Kidney tubule cell (primary cell): ENCODE measurements at regions not wholly inside any gene's neighbourhood (a gene's known extent, or its start where the extent isn't known, plus 50 kb on each side); places are given as distances from the start of the nearest gene placed in this dataset.
"Not testable (repeated sequence)": the region's sequence is repeated elsewhere in the genome, so short reads cannot be mapped to it uniquely, and the experiment has no call there.

Source experiments
- DNase-seq: peaks from one replicate; pipeline ENCODE4 v3.0.0-alpha.2; 2018; ENCODE audit warnings: low spot score

DNA sequence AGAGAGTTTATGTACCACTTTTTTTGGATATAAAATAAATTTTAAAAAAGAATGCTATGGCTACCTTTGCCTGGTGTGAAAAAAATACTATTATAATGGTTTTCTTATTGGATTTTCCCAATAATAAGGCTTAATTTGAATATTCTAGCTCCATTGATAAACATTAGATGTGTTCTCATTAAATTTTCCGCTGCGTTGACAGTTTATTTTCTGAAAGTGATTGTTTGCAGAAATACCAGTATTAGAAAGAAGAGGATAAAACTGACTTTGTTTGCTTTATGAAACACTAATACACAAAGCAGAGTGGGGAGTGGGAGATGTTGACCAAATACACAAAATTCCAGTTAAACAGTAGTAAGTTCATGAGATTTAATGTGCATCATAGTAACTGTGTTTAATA lies 433.3 kb upstream of the TMEFF2 start:
- no peak for DNase-seq

- no peak for DNase-seq
Observed at GRCh38 chr2:192615105-192615504, 420.4 kb upstream of the TMEFF2 start.

DNA sequence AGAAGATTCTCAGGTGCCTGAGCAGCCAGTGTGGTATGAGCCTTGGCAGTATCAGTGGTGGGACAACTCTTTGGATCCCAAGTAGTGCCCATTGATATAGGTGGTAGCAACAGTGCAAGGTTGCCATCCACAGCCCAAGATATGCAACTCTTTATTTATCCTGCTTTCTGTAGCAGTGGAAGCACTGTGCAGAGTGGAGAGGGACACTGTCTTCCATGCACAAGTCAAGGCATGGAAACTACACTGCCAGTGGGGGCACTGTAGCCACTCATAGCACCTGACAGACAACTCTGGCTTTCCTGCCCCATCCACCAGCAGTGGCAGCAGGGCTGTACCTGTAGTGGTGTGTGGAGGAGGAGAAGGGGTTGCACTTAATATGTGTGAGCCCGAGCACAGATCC lies 409.6 kb upstream of the TMEFF2 start:
- DNase-seq = no peak

DNA sequence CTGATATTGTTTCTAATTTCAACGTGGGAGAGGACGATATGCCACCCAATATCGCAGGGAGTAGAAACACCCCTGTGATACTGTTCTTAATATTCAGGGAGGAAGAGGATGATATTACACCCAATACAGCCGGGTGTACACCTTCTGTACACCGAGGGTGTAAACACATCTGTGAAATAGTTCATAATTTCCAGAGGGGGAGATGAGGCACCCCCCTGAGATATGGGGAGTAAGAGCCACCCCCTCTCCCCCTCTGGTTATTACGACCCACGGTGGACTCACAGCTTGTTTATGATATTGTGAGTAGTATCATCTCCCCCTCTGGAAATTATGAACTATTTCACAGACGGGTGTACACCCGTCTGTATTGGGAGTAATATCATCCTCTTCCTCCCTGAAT lies 403.9 kb upstream of the TMEFF2 start:
- not testable (repeated sequence) for DNase-seq

DNA sequence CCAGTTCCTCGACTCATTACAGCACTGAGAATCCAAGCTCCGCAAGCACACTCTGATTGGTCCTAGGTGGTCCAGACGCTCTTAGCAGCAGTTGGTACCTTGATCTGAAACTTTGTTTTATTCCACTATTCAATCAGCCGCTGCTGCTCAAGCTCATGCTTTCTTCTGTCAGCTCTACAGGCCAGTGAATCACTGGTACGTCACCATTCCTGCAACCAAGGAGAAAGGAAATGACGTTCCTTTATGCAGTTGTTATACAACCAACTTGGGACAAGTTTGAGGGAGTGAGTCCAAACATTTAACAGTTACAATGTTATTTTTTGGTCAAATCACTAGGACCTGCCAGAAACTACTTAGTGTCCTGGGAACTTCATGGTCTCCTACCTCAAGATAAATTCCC lies 398.8 kb upstream of the TMEFF2 start:
- no peak for DNase-seq

GRCh38 chr2:192591617-192592016 lies 396.9 kb upstream of the TMEFF2 start:
- DNase-seq = no peak

DNA sequence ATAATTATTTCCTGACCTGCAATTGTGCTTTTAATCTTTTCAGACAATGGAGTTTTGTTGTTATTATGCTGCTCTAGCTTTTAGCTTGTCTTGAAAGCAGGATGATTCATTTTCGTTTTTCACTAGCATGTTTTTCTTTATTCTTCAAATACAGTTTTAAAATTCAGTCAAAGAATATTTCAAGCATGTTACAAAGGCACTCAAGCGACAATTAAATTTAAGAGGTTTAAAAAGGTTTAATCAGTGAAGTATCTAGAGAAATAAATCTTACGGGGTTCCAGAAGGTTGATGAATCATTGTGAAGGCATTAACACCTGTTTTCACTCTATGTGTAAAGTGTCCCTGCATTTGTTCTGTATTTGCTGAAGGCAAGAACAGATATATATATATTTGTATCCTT lies 390.7 kb upstream of the TMEFF2 start:
- DNase-seq = peak; percentile 22

GRCh38 chr2:192584976-192585375 lies 390.2 kb upstream of the TMEFF2 start:
- DNase-seq = no peak

DNA sequence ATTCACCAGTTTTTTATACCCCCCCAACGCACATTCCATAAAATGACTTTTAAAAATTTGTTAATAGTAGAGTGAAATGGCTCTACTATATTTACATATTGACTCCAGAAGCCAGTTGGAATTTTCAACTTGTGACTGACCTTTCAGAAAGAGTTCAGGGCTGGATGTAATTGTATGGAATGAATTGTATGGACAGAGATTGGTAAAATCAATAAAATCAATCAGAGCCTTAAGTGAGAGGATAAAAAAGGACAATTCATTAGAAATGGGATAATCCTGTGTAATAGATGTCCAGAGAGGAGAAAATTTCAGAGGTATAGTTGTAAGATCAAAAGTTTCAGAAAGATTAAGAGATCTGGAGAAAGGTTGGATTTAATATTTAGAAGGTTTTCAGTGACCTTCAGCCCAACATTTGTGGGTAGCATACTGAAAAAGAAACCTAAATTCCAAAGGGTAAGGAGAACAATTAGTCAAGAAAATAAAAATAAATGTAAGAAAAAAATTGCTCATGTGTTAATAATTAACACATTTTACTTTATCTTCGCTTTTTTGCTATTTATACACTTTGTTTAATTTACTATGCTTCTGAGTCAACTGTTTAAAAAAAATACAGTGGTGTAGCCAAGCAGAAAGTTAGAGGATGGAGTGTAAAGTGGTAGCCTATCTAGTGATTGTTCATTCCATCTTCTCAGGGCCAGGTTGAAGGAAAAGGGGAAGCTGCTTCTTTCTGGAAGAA lies 385.4 kb upstream of the TMEFF2 start:
- peak; percentile 40 for DNase-seq

DNA sequence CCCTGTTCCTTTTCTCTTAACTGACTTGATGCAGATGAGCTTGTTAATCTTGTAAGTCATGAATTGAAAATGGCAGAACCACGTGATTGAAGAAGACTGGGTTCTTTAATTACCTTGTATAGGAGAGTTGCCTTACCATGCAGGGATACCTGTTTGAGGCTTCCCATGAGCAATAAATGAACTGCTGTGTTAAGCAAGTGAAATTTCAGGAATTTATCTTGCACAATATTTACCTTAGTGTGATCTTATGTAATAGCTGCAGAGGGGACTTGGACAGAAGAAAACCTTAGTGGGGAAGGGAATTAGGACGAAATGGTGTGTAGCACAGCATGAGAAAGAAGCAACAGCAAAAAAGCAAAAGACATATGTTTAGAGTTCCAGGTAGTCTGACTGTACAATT lies 384.0 kb upstream of the TMEFF2 start:
- no peak for DNase-seq

DNA sequence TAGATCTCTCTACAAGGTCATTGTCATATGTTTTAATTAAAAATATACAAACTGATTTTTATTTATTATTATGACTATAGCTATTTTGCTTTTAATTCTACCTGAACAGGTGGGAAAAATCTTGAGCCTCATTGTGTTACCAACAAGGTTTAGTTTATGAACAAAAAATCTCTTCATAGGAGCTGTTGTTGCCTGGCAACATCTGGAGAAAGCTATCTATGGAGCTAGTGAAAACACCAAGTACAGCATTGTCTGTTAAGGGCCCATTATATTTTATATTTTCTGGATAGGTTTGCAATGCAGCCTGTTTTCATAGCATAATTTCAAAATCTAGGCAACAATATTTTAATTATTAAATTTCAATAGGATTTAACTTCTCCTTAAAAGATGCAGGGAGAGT lies 383.0 kb upstream of the TMEFF2 start:
- DNase-seq = no peak

DNA sequence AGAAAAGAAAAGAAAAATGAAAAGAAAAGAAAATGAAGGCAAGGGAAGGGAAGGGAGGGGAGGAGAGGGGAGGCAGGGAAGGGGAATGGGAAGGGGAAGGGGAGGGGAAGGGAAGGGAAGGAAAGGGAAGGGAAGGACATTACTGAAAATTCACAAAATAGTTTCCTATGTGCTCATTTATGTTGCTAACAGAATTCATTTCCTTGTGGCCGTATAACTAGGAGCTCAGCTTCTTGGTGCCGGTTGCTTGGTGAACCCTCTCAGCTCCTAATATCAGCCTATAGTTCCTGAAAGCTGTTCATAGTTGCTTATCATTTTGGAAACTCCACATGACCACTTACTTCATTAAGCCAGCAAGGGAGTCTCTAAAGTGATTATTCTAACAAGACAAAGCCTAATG lies 379.8 kb upstream of the TMEFF2 start:
- DNase-seq = no peak

- DNase-seq = no peak
Observed at GRCh38 chr2:192571636-192572035, 376.9 kb upstream of the TMEFF2 start.

DNA sequence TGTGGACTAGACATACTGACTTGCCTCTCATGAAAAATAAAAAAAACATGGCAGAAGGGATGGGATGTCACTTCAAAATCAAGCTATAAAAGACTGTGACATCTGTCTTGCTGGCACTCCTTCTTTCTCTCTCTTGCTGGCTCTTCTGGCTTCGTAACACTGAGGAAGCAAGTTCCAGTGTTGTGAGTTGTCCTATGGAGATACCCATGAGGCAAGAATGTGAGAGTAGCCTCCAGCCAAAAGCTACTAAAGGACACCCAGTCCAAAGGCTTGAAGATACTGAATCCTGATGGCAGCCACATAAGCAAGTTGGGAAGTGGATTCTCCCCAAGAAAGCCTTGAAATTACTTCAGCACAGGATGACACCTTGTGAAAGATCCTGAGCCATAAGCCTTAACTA lies 376.1 kb upstream of the TMEFF2 start:
- DNase-seq = no peak

GRCh38 chr2:192566863-192567262 lies 372.1 kb upstream of the TMEFF2 start:
- DNase-seq = no peak

DNA sequence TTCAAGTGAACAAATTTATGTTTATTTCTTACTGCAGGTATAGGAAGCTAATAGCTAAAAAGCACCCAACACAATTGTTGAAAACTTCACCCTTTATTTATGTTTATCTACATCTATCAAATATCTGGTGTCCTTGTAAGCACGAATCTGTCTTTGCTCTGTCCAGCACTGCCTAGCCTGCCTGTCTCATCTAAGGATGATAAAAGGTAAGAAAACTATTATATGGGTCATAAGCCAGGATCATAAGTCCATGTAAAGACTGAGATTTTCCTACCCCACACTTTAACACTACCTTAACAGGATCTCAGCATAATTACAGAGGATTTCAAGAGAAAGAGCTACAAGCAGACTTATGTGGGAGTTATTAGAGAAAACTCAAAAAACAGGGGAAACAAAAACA lies 365.6 kb upstream of the TMEFF2 start:
- no peak for DNase-seq

GRCh38 chr2:192559587-192559986 lies 364.9 kb upstream of the TMEFF2 start:
- no peak for DNase-seq

DNA sequence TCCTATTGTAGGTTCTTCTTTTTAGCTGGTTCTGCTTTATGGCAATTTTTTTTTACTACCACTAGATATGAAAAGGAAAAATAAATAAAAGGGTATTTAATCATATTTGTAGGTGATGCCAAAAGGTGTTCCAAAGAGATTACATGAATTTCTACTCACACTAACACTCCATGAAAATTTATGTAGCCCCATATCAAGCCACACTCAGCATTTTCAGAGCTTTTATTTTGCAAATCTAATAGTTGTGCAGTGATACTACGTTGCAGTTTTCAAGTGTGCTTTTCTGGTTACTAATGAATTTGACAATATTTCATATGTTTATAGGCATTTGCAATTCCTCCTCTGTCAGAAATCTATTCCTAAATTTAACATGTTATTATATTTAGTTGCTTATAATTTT lies 363.9 kb upstream of the TMEFF2 start:
- no peak for DNase-seq

DNA sequence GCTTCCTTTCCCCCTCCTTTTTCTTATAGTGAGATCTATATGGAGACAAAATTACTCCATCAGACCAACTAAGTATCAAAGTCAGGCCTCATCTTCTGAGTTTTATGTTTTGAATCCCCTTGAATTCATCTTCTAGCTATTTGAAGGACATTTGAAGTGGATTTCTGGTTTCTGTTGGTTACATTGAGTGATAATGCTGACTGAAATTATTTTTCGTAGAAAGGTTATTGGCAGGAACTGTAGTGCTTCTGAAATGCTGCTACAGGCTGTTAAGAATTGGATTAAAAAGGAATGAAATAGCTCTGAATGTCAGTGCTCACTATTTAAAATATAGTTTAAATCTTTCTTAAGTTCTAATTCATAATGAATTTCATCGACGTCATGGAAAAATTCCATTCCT lies 361.0 kb upstream of the TMEFF2 start:
- no peak for DNase-seq

DNA sequence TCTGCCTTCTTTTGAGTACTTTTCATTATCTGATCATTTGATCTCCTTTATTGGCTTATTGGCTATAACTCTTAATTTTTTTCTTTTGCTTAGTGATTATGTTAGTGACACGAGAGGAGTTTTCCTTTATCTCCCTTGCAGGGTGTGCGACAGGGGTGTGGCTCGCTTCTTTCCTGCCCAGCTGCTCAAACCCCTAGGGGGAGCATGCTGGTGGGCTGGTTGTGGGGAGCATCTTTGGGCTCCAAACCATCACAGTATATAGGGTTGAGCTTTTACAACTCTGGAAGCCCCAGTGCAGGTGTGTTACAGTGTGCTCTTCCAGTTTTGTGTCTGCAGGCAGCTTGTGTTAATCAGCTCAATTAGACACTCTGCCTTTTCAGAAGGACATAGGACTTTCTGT lies 357.0 kb upstream of the TMEFF2 start:
- no peak for DNase-seq

DNA sequence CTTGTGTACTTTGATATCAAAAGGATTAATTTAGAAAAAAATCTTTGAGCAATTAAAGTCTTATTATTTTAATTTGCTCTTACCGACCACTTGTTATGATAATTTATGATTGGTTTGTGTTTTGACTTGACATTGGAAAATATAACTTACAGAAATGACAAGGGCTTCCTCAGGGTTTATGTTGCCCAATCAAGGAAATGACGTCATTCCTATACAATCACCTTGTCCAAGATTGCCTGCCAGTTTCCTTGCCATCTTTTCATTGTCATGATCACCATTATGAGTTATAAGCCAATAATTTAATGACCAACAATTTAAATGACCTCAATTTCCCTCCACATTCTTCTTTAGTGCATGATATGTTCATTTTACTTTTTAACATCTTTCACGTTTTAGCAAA lies 351.8 kb upstream of the TMEFF2 start:
- no peak for DNase-seq

DNA sequence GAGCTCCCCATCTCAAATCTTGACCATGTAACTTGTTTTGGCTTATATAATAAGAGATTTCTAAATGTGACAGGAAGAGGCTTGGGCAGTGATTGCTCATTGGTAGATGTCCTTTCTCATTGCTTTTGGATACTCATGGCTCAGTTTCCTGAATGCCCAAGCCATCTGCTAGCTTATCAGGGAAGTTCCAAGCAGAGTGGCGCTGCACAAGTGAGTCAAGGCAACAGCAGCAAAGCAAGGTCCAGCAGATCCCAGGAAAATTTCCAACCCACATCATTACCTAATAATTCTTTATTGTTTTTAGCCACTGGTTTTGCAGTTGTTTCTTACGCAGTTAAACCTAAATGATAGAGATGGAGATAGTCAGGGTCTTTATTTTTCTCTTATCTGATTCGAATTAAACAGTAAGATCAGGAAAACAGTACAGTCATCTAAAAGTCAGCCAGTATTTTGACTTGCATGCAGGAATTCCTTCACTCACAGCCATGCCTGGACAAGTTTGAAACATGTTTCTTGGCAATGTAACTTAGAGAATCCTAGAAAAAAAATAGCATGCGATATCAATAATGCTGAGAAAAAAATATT lies 349.7 kb upstream of the TMEFF2 start:
- no peak for DNase-seq

- not testable (repeated sequence) for DNase-seq
Observed at GRCh38 chr2:192542148-192543066, 347.7 kb upstream of the TMEFF2 start.
